Neuronal stem cell (in vitro differentiated cells): ENCODE measurements at regions not wholly inside any gene's neighbourhood (a gene's known extent, or its start where the extent isn't known, plus 50 kb on each side); places are given as distances from the start of the nearest gene placed in this dataset.

ENCODE experiments used
- DNase-seq: peaks from one replicate; pipeline ENCODE4 v3.0.0-alpha.2; 2013; ENCODE audit warnings: low spot score
- H2AFZ ChIP-seq: one replicate; pipeline ENCODE4 v1.6.1; 2013; ENCODE audit warnings: mild to moderate bottlenecking, low read length, inconsistent platforms
- H2AK5ac ChIP-seq: 2 replicates; pipeline ENCODE4 v1.6.1; 2013; ENCODE audit warnings: low read depth, mild to moderate bottlenecking, inconsistent platforms, low read length, moderate library complexity, mixed read lengths
- H2BK120ac ChIP-seq: 2 replicates; pipeline ENCODE4 v1.6.1; 2013; ENCODE audit warnings: low read depth, mild to moderate bottlenecking, inconsistent platforms, low read length, moderate library complexity, mixed read lengths
- H2BK12ac ChIP-seq: one replicate; pipeline ENCODE4 v1.6.1; 2013; ENCODE audit warnings: low read length, inconsistent platforms
- H2BK15ac ChIP-seq: 2 replicates; pipeline ENCODE4 v1.6.1; 2013; ENCODE audit warnings: mild to moderate bottlenecking, low read length, inconsistent platforms, mixed read lengths
- H2BK5ac ChIP-seq: one replicate; pipeline ENCODE4 v1.6.1; 2013; ENCODE audit warnings: inconsistent platforms, mild to moderate bottlenecking, low read length, moderate library complexity
- H3K14ac ChIP-seq: one replicate; pipeline ENCODE4 v1.6.1; 2013; ENCODE audit warnings: low read length, inconsistent platforms
- H3K18ac ChIP-seq: 2 replicates; pipeline ENCODE4 v1.6.1; 2013; ENCODE audit warnings: low read length, inconsistent platforms
- H3K23ac ChIP-seq: 2 replicates; pipeline ENCODE4 v1.6.1; 2013; ENCODE audit warnings: low read depth, mild to moderate bottlenecking, mixed read lengths, low read length, inconsistent platforms; ENCODE audit not compliant: poor library complexity
- H3K27ac ChIP-seq: replicated peaks from 3 replicates; pipeline ENCODE4 v1.5.1; 2013; ENCODE audit warnings: low read length, inconsistent platforms
- H3K27me3 ChIP-seq, 3 experiments: 2 replicates each; pipeline ENCODE4 v1.6.1; 2013; ENCODE audit warnings: low read length in 3 of 3, mild to moderate bottlenecking in 2 of 3, inconsistent platforms in 1 of 3, low read depth in 1 of 3, mixed read lengths in 1 of 3, moderate library complexity in 1 of 3; ENCODE audit not compliant: control insufficient read depth in 3 of 3, insufficient read depth in 3 of 3
- H3K36me3 ChIP-seq, 2 donors: replicated peaks in 1 of 2; 2 replicates each; pipeline ENCODE4 v1.6.1; 2013; ENCODE audit warnings: low read length in 2 of 2; ENCODE audit not compliant: control insufficient read depth in 2 of 2, insufficient read depth in 2 of 2
- H3K4ac ChIP-seq: 2 replicates; pipeline ENCODE4 v1.6.1; 2013; ENCODE audit warnings: inconsistent platforms, mild to moderate bottlenecking, low read length, moderate library complexity
- H3K4me1 ChIP-seq, 2 donors: 1 replicate in 1 of 2; 2 replicates in 1 of 2; pipeline ENCODE4 v1.6.1; 2013; ENCODE audit warnings: low read length in 2 of 2, low read depth in 1 of 2; ENCODE audit not compliant: control insufficient read depth in 2 of 2, insufficient read depth in 1 of 2
- H3K4me2 ChIP-seq: one replicate; pipeline ENCODE4 v1.6.1; 2013; ENCODE audit warnings: mild to moderate bottlenecking, low read length, inconsistent platforms; ENCODE audit not compliant: insufficient read depth, poor library complexity, severe bottlenecking
- H3K4me3 ChIP-seq, 2 donors: 2 replicates each; pipeline ENCODE4 v1.5.1; 2013; ENCODE audit warnings: low read length in 2 of 2, mild to moderate bottlenecking in 2 of 2, inconsistent platforms in 1 of 2, moderate library complexity in 1 of 2
- H3K79me1 ChIP-seq: one replicate; pipeline ENCODE4 v1.6.1; 2013; ENCODE audit warnings: low read depth, mild to moderate bottlenecking, inconsistent platforms, low read length, moderate library complexity
- H3K9ac ChIP-seq: one replicate; pipeline ENCODE4 v1.6.1; 2013; ENCODE audit warnings: mild to moderate bottlenecking, low read depth, low read length, inconsistent platforms; ENCODE audit not compliant: poor library complexity
- H3K9me3 ChIP-seq, 2 donors: replicated peaks in 1 of 2; 2 replicates each; pipeline versions ENCODE3 to v1.6.1; 2013; ENCODE audit warnings: low read length in 2 of 2, mild to moderate bottlenecking in 2 of 2, inconsistent platforms in 1 of 2, low read depth in 1 of 2, mixed read lengths in 1 of 2, moderate library complexity in 1 of 2; ENCODE audit not compliant: control insufficient read depth in 2 of 2, insufficient read depth in 1 of 2
- H4K8ac ChIP-seq: one replicate; pipeline ENCODE4 v1.6.1; 2013; ENCODE audit warnings: low read depth, mild to moderate bottlenecking, inconsistent platforms, low read length, moderate library complexity
- H4K91ac ChIP-seq: one replicate; pipeline ENCODE4 v1.6.1; 2013; ENCODE audit warnings: low read length, low read depth, mild to moderate bottlenecking, inconsistent platforms; ENCODE audit not compliant: poor library complexity
- WGBS, 2 donors: extraction: QIAGEN DNeasy Blood & Tissue Kit; methylation state at CpG; one replicate each; pipeline ENCODE4 v1.1.7; 2013; ENCODE audit warnings: missing lambda C conversion rate in 2 of 2, mixed read lengths in 1 of 2; ENCODE audit not compliant: insufficient read length in 2 of 2, insufficient replicate concordance in 1 of 2; ENCODE audit errors: extremely low coverage in 2 of 2; 5-methylcytosine and 5-hydroxymethylcytosine counted together

DNA sequence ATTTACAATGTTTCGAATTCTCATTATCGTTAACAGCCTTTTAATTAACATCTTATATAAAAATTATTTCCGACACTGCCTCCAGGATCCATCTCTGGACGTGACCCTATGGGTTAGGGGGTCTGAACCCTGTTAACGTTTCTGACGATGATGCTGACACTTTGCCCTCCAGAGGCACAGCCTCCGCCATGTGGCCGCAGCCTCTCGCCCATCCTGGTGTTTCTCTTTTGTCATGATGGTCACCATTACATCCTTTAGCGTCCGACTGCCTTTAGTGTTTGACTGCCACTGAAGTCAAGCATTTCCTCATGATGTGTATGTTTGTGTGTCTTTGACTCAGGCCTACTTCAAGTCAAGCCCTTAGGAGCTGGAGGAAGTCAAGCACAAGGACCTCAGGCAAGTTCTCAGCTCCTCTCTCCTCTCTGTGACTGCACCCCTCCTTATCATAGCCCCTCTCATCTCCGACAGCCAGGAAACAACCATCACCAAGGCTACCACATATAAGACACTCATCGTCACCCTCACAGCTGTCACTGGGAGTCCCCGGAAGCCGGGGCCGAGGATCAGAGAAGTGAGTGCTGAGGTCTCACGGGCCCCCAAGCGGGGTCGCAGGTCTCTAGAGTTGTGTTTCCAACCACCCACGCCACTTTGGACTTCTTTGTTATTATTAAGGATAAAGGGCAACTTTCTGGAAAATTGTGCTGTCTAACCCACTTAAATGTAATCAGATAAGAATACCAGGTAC, 96.1 kb upstream of the PPP2R2D start:
- Histone ChIP-seq H4K91ac (no peak overlapping the region), H3K4ac (no peak overlapping the region), H3K9ac (no peak overlapping the region), H3K4me3 (no peak overlapping the region), H3K4me2 (no peak overlapping the region), H2BK5ac (no peak overlapping the region), H3K23ac (no peak overlapping the region), H3K4me1 (no peaks in the 10 kb centered on the region), H4K8ac (no peak overlapping the region), H3K27ac (no peak overlapping the region), H3K36me3 (no peaks in the 10 kb centered on the region), H3K79me1 (no peaks in the 10 kb centered on the region), H2BK120ac (no peak overlapping the region), H2AK5ac (no peak overlapping the region), H2BK15ac (no peak overlapping the region), H3K18ac (no peak overlapping the region), H3K27me3 (peaks cover 0 to 15% (median 0%) of the 10 kb centered on the region in 3 experiments), H3K9me3 (peaks cover 0 to 3% of the 10 kb centered on the region in 2 donors), H2BK12ac (no peak overlapping the region), H2AFZ (no peak overlapping the region), H3K14ac (no peak overlapping the region)
- DNase-seq = no peak
- 100% methylated on average over 3 of the region's 20 CpGs; no CpG with 5 or more reads in 1 of the 2 donors for WGBS, 2 donors

DNA sequence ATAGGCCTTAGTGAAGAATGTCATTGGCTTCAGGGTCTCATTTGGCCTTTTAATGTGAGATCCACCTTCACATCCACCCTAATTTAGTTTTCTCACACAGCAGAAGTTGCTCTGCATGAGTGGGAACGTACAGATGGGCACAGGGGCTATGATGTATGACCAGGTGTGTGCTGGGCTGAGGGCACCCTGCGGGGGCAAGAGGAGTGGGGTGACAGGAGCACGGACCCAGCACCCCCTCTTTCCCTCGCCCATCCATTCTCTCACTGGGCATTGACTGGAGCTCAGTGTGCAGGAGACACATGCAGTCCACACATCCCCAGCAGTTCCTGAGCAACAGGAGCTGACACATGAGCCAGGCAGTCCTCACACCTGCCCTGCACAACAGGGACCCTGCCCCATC, 95.1 kb upstream of the PPP2R2D start:
- Histone ChIP-seq H3K27me3 (peaks cover 0 to 15% (median 0%) of the 10 kb centered on the region in 3 experiments), H3K9me3 (no peaks in the 10 kb centered on the region), H3K79me1 (no peaks in the 10 kb centered on the region), H2BK12ac (no peak overlapping the region), H2BK15ac (peak overlapping the region; percentile 26), H2AK5ac (peak overlapping the region; percentile 13), H3K18ac (peak overlapping the region; percentile 76), H2AFZ (no peak overlapping the region), H3K4me3 (no peak overlapping the region), H4K8ac (no peak overlapping the region), H3K4me2 (no peak overlapping the region), H4K91ac (no peak overlapping the region), H3K23ac (no peak overlapping the region), H3K4ac (no peak overlapping the region), H3K36me3 (no peaks in the 10 kb centered on the region), H3K14ac (peak overlapping the region; percentile 63), H2BK5ac (peak overlapping the region; percentile 76), H3K27ac (no peak overlapping the region), H3K4me1 (no peaks in the 10 kb centered on the region), H2BK120ac (no peak overlapping the region), H3K9ac (peak overlapping the region; percentile 67)
- no peak for DNase-seq
- no CpG with 5 or more reads among the region's 4 CpGs for WGBS, 2 donors

DNA sequence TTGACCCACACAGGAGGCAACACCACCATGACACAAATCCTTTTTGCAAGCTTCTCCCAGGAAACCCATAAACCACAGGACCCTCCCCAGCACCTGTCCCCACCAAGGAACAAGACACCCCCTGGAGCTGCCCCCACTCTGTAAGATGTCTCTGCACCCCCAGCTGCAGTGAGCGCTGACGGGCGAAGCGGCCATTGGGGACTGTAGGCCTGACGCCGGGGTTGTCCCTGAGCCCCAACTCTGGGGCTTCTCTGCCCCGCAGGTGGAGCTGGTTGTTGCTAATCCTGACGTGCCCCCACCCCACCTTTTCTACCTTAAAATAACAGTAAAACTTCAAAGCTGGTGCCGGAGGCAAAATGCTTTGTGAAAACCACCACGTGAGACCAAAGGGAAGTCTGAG, 94.7 kb upstream of the PPP2R2D start:
- Histone ChIP-seq H3K79me1 (no peaks in the 10 kb centered on the region), H3K36me3 (no peaks in the 10 kb centered on the region), H3K9me3 (no peaks in the 10 kb centered on the region), H3K4me2 (no peak overlapping the region), H3K27me3 (peaks cover 0 to 15% (median 0%) of the 10 kb centered on the region in 3 experiments), H3K18ac (no peak overlapping the region), H3K14ac (peak overlapping the region; percentile 25), H3K4me3 (no peak overlapping the region), H4K8ac (no peak overlapping the region), H2BK5ac (peak overlapping the region; percentile 76), H2AFZ (no peak overlapping the region), H2AK5ac (peak overlapping the region; percentile 13), H3K27ac (no peak overlapping the region), H3K4me1 (no peaks in the 10 kb centered on the region), H2BK12ac (no peak overlapping the region), H3K4ac (no peak overlapping the region), H3K23ac (no peak overlapping the region), H4K91ac (no peak overlapping the region), H2BK15ac (peak overlapping the region; percentile 26), H2BK120ac (no peak overlapping the region), H3K9ac (peak overlapping the region; percentile 67)
- DNase-seq = no peak
- WGBS, 2 donors = no CpG with 5 or more reads among the region's 10 CpGs

DNA sequence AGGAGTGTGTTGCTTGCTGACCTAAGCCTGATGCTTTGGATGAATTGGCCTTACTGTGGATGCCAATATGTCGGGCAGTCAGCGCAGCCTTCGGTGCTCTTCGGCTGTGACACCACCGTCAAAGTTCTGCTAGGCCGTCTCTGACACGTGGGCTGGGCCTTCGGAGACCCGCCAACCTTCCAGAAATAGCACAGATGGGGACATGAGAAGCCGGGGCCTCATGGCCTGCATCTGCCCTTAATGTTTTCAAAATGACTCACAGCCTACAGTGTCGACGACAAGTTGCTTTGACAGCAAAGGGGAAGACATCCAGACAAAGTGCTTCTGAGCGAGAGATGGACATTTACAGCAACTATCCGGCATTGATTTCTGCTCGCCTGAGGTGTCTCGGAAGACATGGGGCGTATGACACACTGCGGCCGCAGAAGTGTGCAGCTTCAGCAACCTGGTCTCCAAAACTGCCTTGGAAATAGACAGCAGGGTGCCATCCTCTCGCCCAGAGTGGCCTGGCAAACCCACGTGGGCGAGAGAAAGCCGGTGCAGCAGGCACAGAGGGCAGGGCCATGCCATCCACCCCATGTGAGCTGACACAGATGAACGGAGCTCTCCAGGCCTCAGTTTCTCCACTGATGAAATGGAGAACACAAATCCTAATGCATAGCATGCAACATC, 94.0 kb upstream of the PPP2R2D start:
- Histone ChIP-seq H3K4ac (no peak overlapping the region), H2AK5ac (no peak overlapping the region), H3K4me1 (no peaks in the 10 kb centered on the region), H3K27ac (no peak overlapping the region), H3K9ac (no peak overlapping the region), H3K23ac (no peak overlapping the region), H3K9me3 (no peaks in the 10 kb centered on the region), H4K91ac (no peak overlapping the region), H3K4me3 (no peak overlapping the region), H3K18ac (no peak overlapping the region), H3K79me1 (no peaks in the 10 kb centered on the region), H3K27me3 (peaks cover 0 to 15% (median 0%) of the 10 kb centered on the region in 3 experiments), H3K36me3 (no peaks in the 10 kb centered on the region), H3K4me2 (no peak overlapping the region), H2BK5ac (no peak overlapping the region), H3K14ac (peak overlapping the region; percentile 25), H2BK120ac (no peak overlapping the region), H2BK12ac (no peak overlapping the region), H4K8ac (no peak overlapping the region), H2AFZ (no peak overlapping the region), H2BK15ac (no peak overlapping the region)
- WGBS, 2 donors = no CpG with 5 or more reads among the region's 24 CpGs
- DNase-seq = no peak
